ENCODE measurements at regions not wholly inside any gene's neighbourhood (a gene's known extent, or its start where the extent isn't known, plus 50 kb on each side); places are given as distances from the start of the nearest gene placed in this dataset.
A peak's percentile ranks its signal among the peaks of the same experiment; 100 is the strongest.
"Not testable (repeated sequence)": the region's sequence is repeated elsewhere in the genome, so short reads cannot be mapped to it uniquely, and the experiment has no call there.

DNA sequence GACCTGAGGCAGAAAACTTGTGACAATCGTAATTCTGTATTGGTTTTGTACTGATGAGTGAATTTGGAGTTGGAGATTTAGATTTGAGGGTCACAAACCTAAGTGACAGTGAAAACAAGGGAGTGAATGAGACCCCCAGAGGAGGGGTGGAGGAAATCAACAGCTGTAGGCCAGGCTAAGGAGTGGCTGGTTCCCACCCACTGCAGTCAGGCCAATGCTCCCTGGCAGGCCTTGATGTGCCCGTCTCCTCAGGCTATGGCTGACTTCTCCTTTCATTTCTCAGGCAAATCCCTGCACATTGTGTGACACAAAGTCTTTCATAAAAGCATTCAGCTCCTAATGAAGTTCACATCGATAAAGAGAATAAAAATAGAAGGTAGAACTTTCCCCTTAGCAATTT lies 557.6 kb downstream of the CETN3 start:
- DNase-seq, result no peak

DNA sequence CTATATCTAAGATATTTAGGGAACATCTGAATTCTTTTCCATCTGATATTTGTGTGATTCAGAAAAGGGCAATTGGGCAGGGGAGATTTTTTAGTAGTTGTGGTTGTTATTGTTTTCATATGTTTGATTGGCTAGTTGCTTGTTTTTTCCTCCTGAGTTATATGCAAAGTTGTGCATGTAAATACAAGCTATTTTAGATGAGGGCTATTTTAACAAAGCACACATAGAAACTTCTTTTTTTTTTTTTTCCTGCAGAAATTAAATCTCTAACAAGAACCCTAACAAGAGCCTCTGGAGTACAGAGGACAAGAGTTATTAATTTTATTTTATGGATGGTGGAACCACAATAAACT lies 559.1 kb downstream of the CETN3 start:
- no peak for DNase-seq

DNA sequence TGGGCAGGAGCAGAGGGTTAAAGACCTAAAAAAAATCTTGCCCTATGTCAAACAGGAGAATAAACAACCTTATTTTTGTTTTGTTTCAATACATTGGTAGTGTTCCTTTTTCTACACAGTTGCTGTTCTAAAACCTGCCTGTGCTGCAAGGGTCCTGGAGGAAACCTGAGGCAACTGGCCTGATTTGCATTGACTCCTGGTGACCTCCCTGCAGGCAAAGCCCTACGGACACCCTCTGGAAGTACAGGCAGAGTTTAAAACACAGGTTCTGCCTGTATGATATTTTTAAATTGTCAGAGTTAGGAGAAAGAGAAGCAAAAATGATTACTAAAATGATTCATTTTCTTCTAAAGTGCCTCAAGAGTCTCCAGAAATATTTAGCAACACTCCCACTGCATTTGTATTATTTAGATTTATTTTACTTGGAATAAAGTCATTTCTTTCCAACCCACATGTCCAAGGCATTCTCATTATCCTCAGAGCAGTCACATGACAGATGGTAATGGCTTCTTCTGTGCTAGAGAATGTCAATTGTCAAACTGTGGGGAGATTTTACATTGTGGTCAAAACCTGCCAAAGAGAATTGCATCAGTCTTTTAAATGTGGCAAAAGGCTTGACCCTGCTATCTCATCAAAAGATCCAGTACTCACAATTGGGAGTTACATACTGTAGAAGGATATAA lies 559.6 kb downstream of the CETN3 start:
- DNase-seq, result no peak

DNA sequence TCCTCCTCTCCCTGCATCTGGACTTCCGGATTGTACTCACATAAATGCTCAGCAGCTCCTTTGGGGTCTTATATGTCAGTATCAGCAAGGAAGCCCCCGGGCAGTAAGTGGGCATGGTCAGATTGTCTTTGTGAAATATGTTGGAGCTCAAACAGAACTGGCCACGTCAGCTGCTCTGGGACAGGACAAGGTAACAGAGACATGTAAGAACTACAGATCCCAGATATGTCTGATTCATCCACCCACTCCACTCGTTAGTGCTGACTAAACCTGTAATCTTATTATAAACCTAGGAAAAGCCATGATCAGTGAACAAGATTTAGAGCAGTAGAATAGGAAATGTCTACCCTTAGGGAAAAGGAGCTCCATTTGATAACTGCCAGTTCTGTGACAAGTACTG lies 561.8 kb downstream of the CETN3 start:
- DNase-seq, result peak in 6 of 56 donors; percentile 1 to 12 (median 4)

DNA sequence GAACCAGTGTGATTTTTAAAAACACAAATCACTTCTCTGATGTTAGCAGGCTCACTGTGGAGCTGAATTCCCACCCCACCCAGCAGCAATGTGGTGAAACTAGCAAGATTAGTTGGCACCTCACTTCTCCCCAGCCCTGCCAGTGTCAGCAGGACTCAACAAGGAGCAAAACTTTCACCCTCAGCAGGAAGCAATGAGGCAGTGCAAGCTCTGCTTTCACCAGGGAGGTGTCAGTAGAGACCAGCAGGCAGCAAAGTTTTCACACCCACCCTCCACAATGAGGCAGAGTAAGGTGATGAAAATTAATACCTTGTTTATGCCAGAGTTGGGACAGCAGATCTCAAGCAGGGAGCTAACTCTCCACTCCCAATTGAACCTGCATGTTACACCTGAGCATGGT lies 565.0 kb downstream of the CETN3 start:
- no peak for DNase-seq

DNA sequence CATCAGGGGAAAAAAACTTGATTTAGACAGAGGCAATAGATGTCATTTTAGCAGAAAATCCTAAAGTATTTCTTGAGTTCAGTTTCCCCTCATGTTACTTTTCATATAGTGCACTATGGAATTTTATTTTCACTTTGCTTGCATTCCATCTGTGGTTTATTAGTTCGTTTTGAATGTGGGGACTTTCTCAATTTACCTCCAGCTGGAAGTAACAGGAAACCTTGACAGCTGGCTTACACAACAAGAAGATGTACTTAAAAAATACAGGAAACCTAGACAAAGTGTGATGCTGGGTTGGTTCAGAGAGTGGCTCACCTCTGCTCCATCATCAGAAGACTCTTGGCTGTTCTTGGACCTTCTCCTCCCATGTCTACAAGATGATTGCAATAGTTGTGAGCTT lies 567.0 kb downstream of the CETN3 start:
- DNase-seq, result no peak

DNA sequence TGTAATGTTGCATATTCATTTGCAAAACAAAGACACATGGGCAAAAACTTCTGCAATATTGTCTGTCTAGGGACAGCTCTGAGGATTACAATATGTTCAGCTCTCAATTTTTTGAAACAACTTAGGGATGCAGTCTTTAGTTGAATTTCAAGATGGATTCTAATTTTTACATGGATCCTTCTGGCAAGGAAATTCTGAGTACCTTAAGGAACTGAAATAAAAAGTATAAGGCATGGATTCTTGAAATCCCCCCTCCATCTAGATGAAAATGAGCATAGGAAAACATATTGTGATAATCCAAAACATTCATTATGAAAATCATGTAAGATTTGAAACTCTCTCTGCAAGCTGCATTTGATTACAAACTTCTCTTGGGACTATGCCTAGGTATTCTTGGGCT lies 568.6 kb downstream of the CETN3 start:
- no peak for DNase-seq

DNA sequence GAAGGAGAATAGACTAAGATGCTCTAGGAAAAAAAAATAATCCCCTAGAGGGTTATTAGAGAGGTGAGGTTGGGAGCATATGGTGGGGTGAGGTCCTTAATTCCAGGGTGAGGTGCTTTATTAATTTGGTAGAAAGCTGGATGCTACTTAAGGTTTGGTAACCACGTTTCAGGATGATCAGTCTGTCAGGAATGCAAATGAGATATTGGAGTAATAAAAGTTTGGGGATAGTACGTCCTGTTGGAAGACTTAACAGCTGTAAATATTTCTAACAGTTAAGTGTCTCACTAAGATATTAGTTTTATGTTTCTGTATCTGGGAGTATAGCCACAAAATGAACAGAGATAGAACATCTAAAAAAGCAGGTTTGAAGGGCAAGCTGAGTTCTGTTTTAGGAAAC lies 578.9 kb downstream of the CETN3 start:
- no peak for DNase-seq

DNA sequence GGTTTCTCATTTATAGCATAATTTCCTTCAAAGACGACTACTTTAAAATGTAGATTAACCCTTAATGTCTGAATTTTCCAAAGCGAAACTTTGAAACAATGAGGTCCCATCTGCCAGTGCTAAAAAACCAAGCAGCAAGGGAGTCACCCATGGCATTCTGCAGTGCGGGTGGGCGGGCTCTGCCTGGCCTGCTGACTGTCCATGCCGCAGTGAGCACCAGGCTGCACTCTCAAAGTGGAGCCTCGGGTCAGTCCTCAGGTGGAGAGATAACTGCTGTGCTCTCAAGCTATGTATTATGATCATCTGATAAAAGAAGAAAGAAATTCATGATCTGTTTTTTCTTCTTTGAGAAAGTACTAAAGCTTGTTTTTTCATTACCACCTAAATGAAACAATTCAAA lies 581.6 kb downstream of the CETN3 start:
- DNase-seq, result no peak

DNA sequence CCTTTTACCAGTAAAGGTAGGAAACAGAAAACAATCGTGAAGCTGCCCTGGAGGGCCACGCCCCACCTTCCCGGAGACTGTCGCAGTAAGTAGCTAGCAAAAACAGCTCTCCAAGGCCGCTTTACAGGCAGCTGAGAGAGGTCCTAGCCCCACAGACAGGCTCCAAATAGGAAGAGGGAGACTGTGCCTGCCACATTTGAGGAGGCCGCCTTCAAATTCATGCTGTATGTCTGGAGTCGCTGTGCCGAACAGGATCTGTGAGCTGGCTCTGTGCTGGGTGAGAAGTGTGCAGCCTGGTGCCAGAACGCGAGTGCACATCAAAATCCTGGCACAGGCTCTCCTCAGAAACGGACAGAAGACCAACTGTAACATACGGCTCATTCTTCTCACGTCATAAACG lies 582.2 kb downstream of the CETN3 start:
- no peak for DNase-seq

DNA sequence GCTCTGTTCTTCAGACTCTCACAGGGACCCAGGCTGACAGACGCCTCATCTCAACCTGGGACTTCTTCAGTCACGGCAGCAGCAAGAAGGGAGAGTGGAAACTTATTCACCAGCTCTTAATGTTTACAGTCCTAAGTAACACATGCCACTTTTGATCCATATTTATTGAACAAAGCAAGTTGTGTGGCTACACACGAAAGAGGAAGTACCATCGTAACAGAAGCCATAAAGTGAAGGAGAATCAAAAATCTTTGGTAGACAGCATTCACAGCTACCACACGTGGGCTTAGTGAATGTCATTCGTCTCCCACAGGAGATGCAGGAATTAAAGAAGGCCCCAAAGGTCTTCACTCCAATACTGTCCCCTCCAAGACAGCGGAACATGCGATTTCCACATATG lies 582.6 kb downstream of the CETN3 start:
- no peak for DNase-seq

DNA sequence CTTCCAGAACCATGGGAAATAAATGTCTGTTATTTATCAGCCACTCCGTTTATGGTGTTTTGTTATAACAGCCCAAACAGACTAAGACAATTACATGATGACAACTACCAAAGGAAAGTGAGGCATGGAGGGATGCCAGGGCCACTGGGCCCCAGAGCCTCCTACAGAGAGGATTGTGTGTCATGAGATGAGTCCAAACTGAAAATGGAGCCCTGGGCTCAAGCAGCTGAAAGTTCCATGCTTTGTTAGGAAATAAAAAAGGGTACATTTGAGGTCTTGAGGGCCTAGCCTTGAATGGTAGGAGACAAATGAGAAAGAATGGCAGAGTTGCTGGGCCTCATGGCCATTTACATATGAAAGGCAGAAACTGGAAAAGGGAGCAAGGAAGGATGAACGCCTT lies 586.5 kb downstream of the CETN3 start:
- DNase-seq, result no peak

DNA sequence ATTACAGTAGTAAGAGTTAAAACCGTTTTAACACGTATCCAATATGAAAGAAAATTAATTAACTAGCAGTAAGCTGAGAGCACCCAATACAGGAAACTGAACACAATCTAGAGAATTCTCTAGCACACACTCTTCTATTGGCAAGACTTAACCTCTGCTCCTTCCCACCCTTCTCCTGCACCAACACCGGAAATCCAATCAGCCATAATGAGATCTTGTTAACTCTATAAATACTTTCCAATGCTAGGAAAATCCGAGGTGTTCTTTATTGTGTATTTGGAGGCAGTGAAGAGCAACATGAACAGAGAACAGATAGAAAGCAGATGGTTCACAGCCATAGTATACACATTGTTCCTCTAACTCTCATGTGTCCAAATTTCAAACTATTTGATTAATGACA lies 591.7 kb downstream of the CETN3 start:
- no peak for DNase-seq

DNA sequence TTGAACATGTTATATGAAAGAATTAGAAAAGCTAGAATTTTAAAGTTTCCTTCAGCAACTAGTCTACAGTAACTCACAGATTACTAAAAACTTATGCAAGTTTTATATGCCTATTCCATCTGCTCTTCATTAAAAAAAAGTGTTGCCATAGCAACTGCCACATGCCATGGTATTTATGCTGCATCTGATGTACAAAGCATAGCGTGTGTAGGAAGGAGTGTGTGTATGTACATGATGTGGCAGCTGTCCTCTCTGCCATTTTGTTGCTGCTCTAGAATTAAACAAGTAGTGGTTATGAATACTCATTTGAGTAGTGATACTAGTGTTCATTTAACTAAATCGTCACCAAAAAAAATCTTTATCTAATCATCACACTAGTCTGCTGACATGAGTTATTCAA lies 593.5 kb downstream of the CETN3 start:
- DNase-seq, result peak in 3 of 56 donors; percentile 1 to 18 (median 6)

DNA sequence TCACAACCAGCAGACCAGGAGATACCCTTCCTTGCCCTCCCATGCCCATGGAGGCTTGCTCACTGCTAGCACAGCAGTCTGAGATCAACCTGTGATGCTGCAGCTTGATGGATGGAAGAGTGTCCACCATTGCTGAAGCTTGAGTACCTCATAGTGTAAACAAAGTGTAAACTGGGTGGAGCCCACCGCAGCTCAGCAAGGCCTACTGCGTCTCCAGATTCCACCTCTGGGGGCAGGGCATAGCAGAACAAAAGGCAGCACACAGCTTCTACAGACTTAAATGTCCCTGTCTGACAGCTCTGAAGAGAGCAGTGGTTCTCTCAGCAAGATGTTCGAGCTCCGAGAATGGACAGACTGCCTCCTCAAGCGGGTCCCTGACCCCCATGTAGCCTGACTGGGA lies 608.8 kb downstream of the CETN3 start:
- DNase-seq, result peak in 1 of 56 donors; percentile 1

DNA sequence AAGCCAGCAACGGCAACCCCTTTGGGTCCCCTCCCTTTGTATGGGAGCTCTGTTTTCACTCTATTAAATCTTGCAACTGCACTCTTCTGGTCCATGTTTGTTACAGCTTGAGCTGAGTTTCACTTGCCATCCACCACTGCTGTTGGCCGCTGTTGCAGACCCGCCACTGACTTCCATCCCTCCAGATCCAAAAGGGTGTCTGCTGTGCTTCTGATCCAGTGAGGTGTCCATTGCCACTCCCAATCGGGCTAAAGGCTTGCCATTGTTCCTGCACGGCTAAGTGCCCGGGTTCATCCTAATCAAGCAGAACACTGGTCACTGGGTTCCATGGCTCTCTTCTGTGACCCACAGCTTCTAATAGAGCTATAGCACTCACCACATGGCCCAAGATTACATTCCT lies 615.1 kb downstream of the CETN3 start:
- not testable (repeated sequence) for DNase-seq

DNA sequence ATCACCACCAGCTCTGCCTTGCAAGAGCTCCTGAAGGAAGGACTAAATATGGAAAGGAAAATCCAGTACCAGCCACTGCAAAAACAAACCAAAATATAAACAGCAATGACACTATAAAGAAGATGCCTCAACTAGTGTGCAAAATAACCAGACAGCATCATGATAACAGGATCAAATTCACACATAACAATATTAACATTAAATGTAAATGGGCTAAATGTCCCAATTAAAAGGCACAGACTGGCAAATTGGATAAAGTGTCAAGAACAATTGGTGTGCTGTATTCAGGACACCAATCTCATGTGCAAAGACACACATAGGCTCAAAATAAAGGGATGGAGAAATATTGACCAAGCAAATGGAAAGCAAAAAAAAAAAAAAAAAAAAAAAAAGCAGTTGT lies 629.8 kb downstream of the CETN3 start:
- not testable (repeated sequence) for DNase-seq

DNA sequence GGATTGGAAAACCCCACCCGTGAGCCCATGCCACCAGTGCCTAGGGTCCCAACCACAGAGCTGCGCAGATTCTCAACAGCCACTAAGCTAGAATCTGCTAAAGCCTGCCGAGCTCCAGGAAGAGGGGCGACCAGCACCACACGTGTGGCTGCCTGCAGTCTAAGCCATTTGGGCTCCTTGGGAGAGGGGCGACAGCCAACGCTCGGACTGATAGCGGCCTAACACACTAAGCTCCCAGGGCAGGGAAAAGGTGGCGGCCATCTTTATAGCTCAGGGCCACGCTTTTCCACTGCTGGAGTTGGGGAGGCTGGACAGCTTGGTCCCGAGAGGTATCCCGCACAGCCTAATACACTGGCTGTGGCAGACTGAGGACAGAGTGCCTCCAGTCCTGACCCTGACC lies 631.8 kb downstream of the CETN3 start:
- no peak for DNase-seq

DNA sequence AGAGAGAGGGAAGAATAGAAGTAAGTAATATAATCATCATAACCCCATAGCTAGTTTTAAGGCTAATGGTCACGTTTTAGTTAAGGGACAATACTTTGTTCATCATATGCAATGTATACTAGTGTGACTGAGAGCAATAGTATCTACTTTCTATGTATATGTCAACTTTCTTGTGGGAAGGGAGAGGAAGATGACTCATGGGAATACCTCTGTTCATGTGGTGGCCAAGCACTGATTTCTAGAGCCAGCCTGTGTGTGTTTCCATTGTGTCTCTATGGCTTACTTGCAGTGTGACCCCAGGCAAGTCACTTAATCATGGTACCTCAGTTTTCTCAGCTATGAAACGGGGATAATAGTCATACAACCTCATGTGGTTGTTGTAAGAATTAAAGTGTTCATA lies 639.6 kb downstream of the CETN3 start:
- DNase-seq, result no peak

DNA sequence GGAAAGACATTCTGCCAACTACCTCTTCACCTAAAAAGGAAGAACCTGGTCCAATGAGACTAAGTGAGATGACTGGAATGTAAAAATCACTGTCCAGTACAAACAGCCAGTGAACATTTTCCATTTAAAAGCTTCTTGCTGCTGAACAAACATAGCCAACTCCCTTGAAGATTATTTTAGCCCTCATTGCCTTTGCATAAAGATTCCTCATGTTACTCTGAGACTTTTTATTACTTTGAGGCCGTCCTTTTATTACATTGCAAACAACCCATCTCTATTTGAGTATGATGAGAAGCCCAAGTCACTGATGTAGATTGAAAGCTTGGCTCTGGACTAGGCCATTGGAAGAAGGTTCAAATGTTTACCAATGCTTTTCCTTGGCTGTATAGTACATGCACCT lies 649.8 kb downstream of the CETN3 start:
- no peak for DNase-seq

DNA sequence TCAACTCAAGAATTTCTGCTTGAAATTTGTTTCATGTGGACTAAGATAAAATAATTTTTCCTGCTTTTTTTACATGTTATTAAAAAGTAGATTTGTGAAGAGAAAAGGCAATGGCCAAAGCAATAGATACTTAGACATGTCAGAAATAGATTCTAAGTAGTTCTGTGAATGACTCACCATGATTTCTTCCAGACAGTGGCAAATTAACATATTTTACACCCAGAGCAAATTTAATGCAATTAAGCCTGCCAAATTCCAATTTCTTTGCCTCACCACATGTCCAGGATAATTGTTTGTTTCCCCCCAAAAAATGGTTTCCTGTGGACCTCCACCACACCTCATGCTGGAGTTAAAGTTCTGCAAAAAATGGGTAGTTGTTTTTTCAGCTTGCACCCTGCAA lies 651.4 kb downstream of the CETN3 start:
- DNase-seq, result no peak

DNA sequence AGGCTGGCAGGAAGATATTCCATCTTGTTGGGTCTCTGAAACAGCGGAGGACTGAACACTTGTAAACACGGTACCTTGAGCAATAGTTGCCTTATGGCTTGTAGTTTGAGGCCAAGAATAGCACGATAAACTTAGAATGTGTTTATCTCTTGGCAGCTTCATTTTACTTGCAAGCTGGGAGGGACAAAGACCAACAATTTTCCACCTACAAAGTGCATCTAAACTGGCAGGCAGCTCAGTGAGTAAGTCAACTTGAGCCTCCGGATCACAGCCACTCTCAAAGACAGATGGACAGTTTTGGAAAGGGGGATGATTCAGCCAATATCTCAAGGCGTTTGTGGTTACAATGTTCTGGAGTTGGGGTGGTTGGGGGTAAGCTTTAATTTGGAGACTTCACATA lies 652.6 kb downstream of the CETN3 start:
- DNase-seq, result no peak

DNA sequence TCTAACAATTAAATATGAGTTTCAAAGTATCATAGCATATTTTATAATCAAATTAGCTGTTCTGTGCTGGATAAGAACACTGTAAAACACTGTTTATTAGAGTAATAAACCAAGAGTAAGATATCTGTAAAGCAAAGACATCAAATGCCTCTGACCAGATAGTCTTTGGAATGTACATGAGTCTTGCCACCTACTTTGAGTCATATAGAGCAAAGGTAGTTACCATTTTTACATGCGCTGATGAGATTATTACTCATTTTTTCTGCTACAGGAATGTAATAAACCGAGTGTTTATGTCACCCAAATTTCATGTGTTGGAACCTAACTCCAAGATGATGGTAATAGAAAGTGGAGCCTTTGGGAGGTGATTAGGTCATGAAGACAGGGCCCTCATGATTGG lies 654.5 kb downstream of the CETN3 start:
- no peak for DNase-seq

DNA sequence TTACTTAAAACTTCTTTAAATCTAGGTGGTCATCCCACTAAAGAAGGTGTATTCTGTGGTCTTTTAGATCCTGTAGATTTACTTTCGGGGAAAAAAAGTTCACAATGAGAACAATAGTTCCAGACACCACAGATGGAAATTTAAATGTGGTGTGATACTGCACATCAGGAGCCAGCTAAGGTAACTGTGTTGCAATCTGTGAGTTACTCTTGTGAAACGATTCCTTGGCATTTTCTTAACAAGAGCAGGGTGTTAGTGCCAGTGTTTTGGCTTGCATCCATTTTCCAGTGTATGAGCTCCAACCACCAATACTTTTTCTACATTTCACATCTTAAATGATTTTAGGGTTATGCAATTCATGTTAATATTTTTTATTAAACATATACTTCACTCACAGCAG lies 674.5 kb downstream of the CETN3 start:
- no peak for DNase-seq

Data from nucleus accumbens (tissue), 56 donors.